ENCODE measurements at regions not wholly inside any gene's neighbourhood (a gene's known extent, or its start where the extent isn't known, plus 50 kb on each side); places are given as distances from the start of the nearest gene placed in this dataset.

DNA sequence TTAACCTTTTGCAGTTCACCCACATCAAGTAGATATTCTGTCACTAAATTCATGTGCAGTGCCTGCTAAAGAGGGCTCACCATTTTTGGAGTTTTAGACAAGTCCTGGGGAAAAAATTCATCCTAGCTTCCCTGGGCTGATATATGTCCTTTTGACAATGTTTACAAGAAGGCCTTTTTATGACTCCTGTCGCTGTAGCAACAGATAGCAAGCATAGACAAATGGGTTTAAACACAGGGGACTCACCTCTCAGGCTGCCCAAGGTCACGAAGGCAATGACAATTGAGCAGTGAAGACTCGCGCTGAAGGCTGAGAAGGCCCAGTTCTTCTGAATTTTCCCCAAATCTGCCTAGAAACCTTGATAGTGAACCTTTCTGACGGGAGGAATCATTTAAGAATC lies 150.7 kb upstream of the CPM start:
- FAIRE-seq, result no peak
- no peak for DNase-seq (ENCODE audit: insufficient read length, low spot score)
- TF ChIP-seq CTCF (IDR thresholded peaks at IDR 0.05; ENCODE audit: insufficient read depth, missing control alignments), result no peak

GRCh38 chr12:69084816-69085378 lies 151.9 kb upstream of the CPM start:
- FAIRE-seq (no peak), DNase-seq (ENCODE audit: insufficient read length, low spot score) (no peak)
- TF ChIP-seq CTCF (IDR thresholded peaks at IDR 0.05; ENCODE audit: insufficient read depth, missing control alignments), result no peak

- FAIRE-seq (no peak), DNase-seq (ENCODE audit: insufficient read length, low spot score) (no peak)
- TF ChIP-seq CTCF (IDR thresholded peaks at IDR 0.05; ENCODE audit: insufficient read depth, missing control alignments), result no peak
Observed at GRCh38 chr12:69085852-69086251, 152.9 kb upstream of the CPM start.

- DNase-seq (ENCODE audit: insufficient read length, low spot score) (no peak), FAIRE-seq (no peak)
- no peak for TF ChIP-seq CTCF (IDR thresholded peaks at IDR 0.05; ENCODE audit: insufficient read depth, missing control alignments)
Observed at GRCh38 chr12:69087986-69088385, 151.4 kb upstream of the CPSF6 start.

- TF ChIP-seq CTCF (IDR thresholded peaks at IDR 0.05; ENCODE audit: insufficient read depth, missing control alignments), result no peak
- DNase-seq (ENCODE audit: insufficient read length, low spot score) (no peak), FAIRE-seq (no peak)
Observed at GRCh38 chr12:69090722-69091121, 148.6 kb upstream of the CPSF6 start.

- DNase-seq (ENCODE audit: insufficient read length, low spot score) (no peak), FAIRE-seq (no peak)
- no peak for TF ChIP-seq CTCF (IDR thresholded peaks at IDR 0.05; ENCODE audit: insufficient read depth, missing control alignments)
Observed at GRCh38 chr12:69091442-69092017, 147.8 kb upstream of the CPSF6 start.

DNA sequence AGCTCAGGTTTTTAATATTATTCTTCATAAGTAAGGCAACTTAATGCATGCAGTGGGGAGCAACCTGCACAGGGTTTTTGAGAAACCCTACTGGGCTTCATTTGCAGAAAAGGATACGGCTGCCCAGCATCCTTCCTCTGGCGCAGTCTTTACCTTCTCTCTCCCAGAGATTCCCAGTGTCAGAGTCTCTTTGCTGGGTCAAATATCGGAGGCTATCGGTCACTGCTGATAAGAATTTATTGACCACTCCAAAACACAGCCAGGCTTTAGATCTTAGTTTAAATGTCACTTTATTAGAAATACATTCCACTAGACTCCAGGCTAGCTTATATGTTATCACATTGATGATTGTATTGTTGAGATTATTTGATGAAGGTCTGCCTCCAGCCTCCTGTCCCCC lies 147.2 kb upstream of the CPSF6 start:
- no peak for DNase-seq (ENCODE audit: insufficient read length, low spot score)
- no peak for TF ChIP-seq CTCF (IDR thresholded peaks at IDR 0.05; ENCODE audit: insufficient read depth, missing control alignments)
- no peak for FAIRE-seq

Measured in D721Med (cell line).